ENCODE measurements at regions not wholly inside any gene's neighbourhood (a gene's known extent, or its start where the extent isn't known, plus 50 kb on each side); places are given as distances from the start of the nearest gene placed in this dataset.

- Mint-ChIP-seq H3K4me3 (no peak overlapping the region), H3K36me3 (no peaks in the 10 kb centered on the region), H3K4me1 (peaks cover 20% of the 10 kb centered on the region), H3K27ac (no peak overlapping the region), H3K9me3 (peaks cover 5% of the 10 kb centered on the region), H3K27me3 (ENCODE audit: insufficient read depth, low read depth) (peaks cover 2% of the 10 kb centered on the region)
- Histone ChIP-seq H3F3A (ENCODE audit: low read depth) (no peaks in the 10 kb centered on the region), H3K79me2 (ENCODE audit: low read depth) (no peaks in the 10 kb centered on the region), H3K27ac (no peak overlapping the region), H3K9ac (no peak overlapping the region), H4K20me1 (ENCODE audit: low read depth) (no peaks in the 10 kb centered on the region), H3K4me1 (peaks cover 13% of the 10 kb centered on the region), H3K36me3 (no peaks in the 10 kb centered on the region), H3K4me2 (no peak overlapping the region), H3K9me3 (ENCODE audit: low read depth) (no peaks in the 10 kb centered on the region), H2AFZ (replicated peaks) (no peak overlapping the region), H3K4me3 (no peak overlapping the region), H3K27me3 (no peaks in the 10 kb centered on the region)
- no peak for DNase-seq (ENCODE audit: low spot score)
- TF ChIP-seq EZH2phosphoT487 (IDR thresholded peaks at IDR 0.05) (no peak), EZH2 (IDR thresholded peaks at IDR 0.05) (no peak)
These were observed 398.2 kb upstream of the TRIB2 start for GRCh38 chr2:12318427-12319057.

GRCh38 chr2:12320027-12320734 is 396.6 kb upstream of the TRIB2 start:
- Mint-ChIP-seq H3K9me3 (peaks cover 3% of the 10 kb centered on the region), H3K27ac (no peak overlapping the region), H3K36me3 (no peaks in the 10 kb centered on the region), H3K27me3 (ENCODE audit: insufficient read depth, low read depth) (peaks cover 2% of the 10 kb centered on the region), H3K4me3 (no peak overlapping the region), H3K4me1 (peaks cover 5% of the 10 kb centered on the region)
- Histone ChIP-seq H3K79me2 (ENCODE audit: low read depth) (no peaks in the 10 kb centered on the region), H2AFZ (replicated peaks) (no peak overlapping the region), H3K4me3 (no peak overlapping the region), H4K20me1 (ENCODE audit: low read depth) (no peaks in the 10 kb centered on the region), H3K9ac (no peak overlapping the region), H3K27me3 (no peaks in the 10 kb centered on the region), H3F3A (ENCODE audit: low read depth) (no peaks in the 10 kb centered on the region), H3K4me1 (no peaks in the 10 kb centered on the region), H3K36me3 (no peaks in the 10 kb centered on the region), H3K4me2 (no peak overlapping the region), H3K9me3 (ENCODE audit: low read depth) (no peaks in the 10 kb centered on the region), H3K27ac (no peak overlapping the region)
- TF ChIP-seq EZH2 (IDR thresholded peaks at IDR 0.05) (no peak), EZH2phosphoT487 (IDR thresholded peaks at IDR 0.05) (no peak), CTCF (IDR thresholded peaks at IDR 0.05) (no peak)
- DNase-seq (ENCODE audit: low spot score): no peak

GRCh38 chr2:12320991-12321641 is 395.6 kb upstream of the TRIB2 start:
- no peaks in the 10 kb centered on the region for H4K20me1 ChIP-seq (ENCODE audit: low read depth)
- no peaks in the 10 kb centered on the region for H3F3A ChIP-seq (ENCODE audit: low read depth)
- Mint-ChIP-seq H3K4me1 (peaks cover 5% of the 10 kb centered on the region), H3K4me3 (no peak overlapping the region), H3K27me3 (ENCODE audit: insufficient read depth, low read depth) (no peaks in the 10 kb centered on the region), H3K27ac (no peak overlapping the region), H3K9me3 (peaks cover 3% of the 10 kb centered on the region), H3K36me3 (no peaks in the 10 kb centered on the region)
- H3K4me1 ChIP-seq: no peaks in the 10 kb centered on the region
- TF ChIP-seq CTCF (IDR thresholded peaks at IDR 0.05) (no peak), EZH2 (IDR thresholded peaks at IDR 0.05) (no peak), EZH2phosphoT487 (IDR thresholded peaks at IDR 0.05) (no peak)
- no peak overlapping the region for H3K4me3 ChIP-seq
- H3K79me2 ChIP-seq (ENCODE audit: low read depth): no peaks in the 10 kb centered on the region
- no peaks in the 10 kb centered on the region for H3K36me3 ChIP-seq
- no peak overlapping the region for H3K9ac ChIP-seq
- H3K27me3 ChIP-seq: no peaks in the 10 kb centered on the region
- H3K4me2 ChIP-seq: no peak overlapping the region
- H2AFZ ChIP-seq (replicated peaks): no peak overlapping the region
- no peak for DNase-seq (ENCODE audit: low spot score)
- no peaks in the 10 kb centered on the region for H3K9me3 ChIP-seq (ENCODE audit: low read depth)
- no peak overlapping the region for H3K27ac ChIP-seq
